ENCODE measurements at regions not wholly inside any gene's neighbourhood (a gene's known extent, or its start where the extent isn't known, plus 50 kb on each side); places are given as distances from the start of the nearest gene placed in this dataset.

DNA sequence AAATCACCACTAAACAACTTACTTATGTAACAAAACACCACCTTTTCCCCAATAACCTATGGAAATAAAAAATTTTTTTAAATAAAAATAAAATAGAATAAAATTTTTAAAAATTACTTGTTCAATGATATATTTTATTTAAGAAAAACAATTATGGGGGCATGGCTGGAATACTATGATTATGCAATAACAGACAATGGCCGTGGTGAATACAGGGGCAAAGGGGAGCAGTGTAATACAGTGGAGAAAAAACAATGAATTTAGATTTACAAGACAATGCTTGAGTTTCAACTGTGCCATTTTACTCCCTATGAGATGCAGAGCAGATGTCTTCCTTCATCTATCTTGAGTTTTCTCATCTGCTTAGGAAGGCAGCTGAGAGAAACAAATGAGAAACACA lies 72.9 kb downstream of the BLTP3B start:
- no peak overlapping the region for H2BK120ac ChIP-seq (replicated peaks; ENCODE audit: low read depth, low read length)
- H3K4ac ChIP-seq (replicated peaks; ENCODE audit: insufficient read length, low read depth, low read length), result no peak overlapping the region
- no peak overlapping the region for H3K9ac ChIP-seq (replicated peaks in 1 of 4; ENCODE audit: extremely low read depth in 1 of 4, low read depth in 3 of 4, low read length in 3 of 4)
- H3K23ac ChIP-seq (ENCODE audit: insufficient read length), result no peak overlapping the region
- peaks cover 0 to 17% (median 0%) of the 10 kb centered on the region in 4 experiments; a peak in 3 of 8 replicates for H3K36me3 ChIP-seq (ENCODE audit: control insufficient read depth in 2 of 4, insufficient read depth in 4 of 4, low read length in 3 of 4)
- DNase-seq (ENCODE audit: low read depth in 1 of 2, low spot score in 2 of 2) (no peak), FAIRE-seq (no peak)
- no peak overlapping the region for H4K91ac ChIP-seq (replicated peaks; ENCODE audit: insufficient read length, low read length)
- no peak overlapping the region for H3K27ac ChIP-seq (ENCODE audit: low read depth, low read length)
- no peak overlapping the region for H3K18ac ChIP-seq (ENCODE audit: extremely low read depth, low read length)
- no peak overlapping the region for H3K4me3 ChIP-seq (ENCODE audit: extremely low read depth in 1 of 4, insufficient read depth in 2 of 4, low read depth in 3 of 4, low read length in 4 of 4)
- no peak overlapping the region for H4K8ac ChIP-seq (ENCODE audit: extremely low read depth, insufficient read depth, low read length)
- no peak overlapping the region for H3K4me2 ChIP-seq (ENCODE audit: insufficient read depth in 1 of 2, low read depth in 2 of 2, low read length in 2 of 2)
- no peak overlapping the region for H2BK12ac ChIP-seq (ENCODE audit: low read depth, low read length)
- no peaks in the 10 kb centered on the region for H3K23me2 ChIP-seq (ENCODE audit: low read depth, low read length)
- no peak overlapping the region for H2BK15ac ChIP-seq (ENCODE audit: low read length)
- H3K9me3 ChIP-seq (ENCODE audit: insufficient read depth in 2 of 2, low read depth in 1 of 2, low read length in 1 of 2), result no peaks in the 10 kb centered on the region
- ChIA-PET CTCF (ENCODE audit: partially characterized antibody) (interaction anchor here (0.6 kb wide), 1 partner anchor 1916 kb away, joined by 3 read pairs; no protein-coding TSS in a partner anchor), POLR2A (ENCODE audit: partially characterized antibody) (no interaction called here)
- H2AK5ac ChIP-seq (ENCODE audit: low read depth, low read length), result no peak overlapping the region
- no peak overlapping the region for H3K56ac ChIP-seq (replicated peaks; ENCODE audit: insufficient read length, low read depth, low read length)
- no peak overlapping the region for H2BK5ac ChIP-seq (ENCODE audit: low read depth, low read length)
- no peaks in the 10 kb centered on the region for H3K27me3 ChIP-seq (replicated peaks in 1 of 4; ENCODE audit: control insufficient read depth in 3 of 4, extremely low read depth in 1 of 4, insufficient read depth in 3 of 4, low read length in 3 of 4)
- 88% methylated on average over 1 of the region's 1 CpG; no CpG with 5 or more reads in 1 of the 2 experiments for WGBS, 2 experiments (ENCODE audit: extremely low coverage in 1 of 2, insufficient coverage in 1 of 2, insufficient read length in 1 of 2, insufficient replicate concordance in 2 of 2, low coverage in 1 of 2, low lambda C conversion rate in 2 of 2, missing lambda C conversion rate in 1 of 2)
- H3K4me1 ChIP-seq (replicated peaks in 1 of 4; ENCODE audit: control insufficient read depth in 3 of 4, insufficient read depth in 4 of 4, low read length in 3 of 4), result no peaks in the 10 kb centered on the region
- no peak overlapping the region for H2AFZ ChIP-seq (ENCODE audit: low read length)
- H3K79me1 ChIP-seq (ENCODE audit: low read depth, low read length), result no peaks in the 10 kb centered on the region
- H3K79me2 ChIP-seq (ENCODE audit: control insufficient read depth in 1 of 2, insufficient read depth in 2 of 2, low read length in 2 of 2), result no peaks in the 10 kb centered on the region
- H4K5ac ChIP-seq (ENCODE audit: insufficient read length, low read depth, low read length), result no peak overlapping the region
- H4K20me1 ChIP-seq (replicated peaks in 1 of 2; ENCODE audit: control insufficient read depth in 1 of 2, insufficient read depth in 2 of 2, low read length in 2 of 2), result no peaks in the 10 kb centered on the region
- no peak overlapping the region for H3K14ac ChIP-seq (ENCODE audit: insufficient read length)
- TF ChIP-seq CBX8 (IDR thresholded peaks at IDR 0.05; ENCODE audit: borderline replicate concordance, low read depth, low read length) (no peak), NRF1 (IDR thresholded peaks at IDR 0.05; ENCODE audit: low read depth, low read length) (no peak), POU5F1 (IDR thresholded peaks at IDR 0.05; ENCODE audit: low read depth, low read length) (no peak)
- no peak overlapping the region for H2BK20ac ChIP-seq (ENCODE audit: low read length)
